Right lobe of liver (tissue), 4 donors: ENCODE measurements at regions not wholly inside any gene's neighbourhood (a gene's known extent, or its start where the extent isn't known, plus 50 kb on each side); places are given as distances from the start of the nearest gene placed in this dataset.

ENCODE experiments used
- CTCF ChIP-seq, 4 donors: fragments of 200-600 bp in 3 of 4; fragments of 450-650 bp in 1 of 4; IDR thresholded peaks; one replicate each; pipeline versions ENCODE4 v1.5.1 to v1.8.0; 2016 to 2022; ENCODE audit warnings: antibody characterized with exemption in 4 of 4, mild to moderate bottlenecking in 2 of 4
- POLR2A ChIP-seq: fragments of 450-650 bp; IDR thresholded peaks from one replicate; pipeline ENCODE4 v1.6.1; 2017; ENCODE audit warnings: antibody characterized with exemption, mild to moderate bottlenecking
- donor health status: DM: no; HTN: no; CAD: no.
- donor health status: DM: no; HTN: no; CAD: no.
- donor health status: DM: no; HTN: yes; CAD: no.

GRCh38 chr2:17276220-17276619 lies 242.0 kb downstream of the RAD51AP2 start:
- TF ChIP-seq CTCF (IDR thresholded peaks at IDR 0.05) (no peak), POLR2A (no peak)
